22Rv1 (cell line): ENCODE measurements at regions not wholly inside any gene's neighbourhood (a gene's known extent, or its start where the extent isn't known, plus 50 kb on each side); places are given as distances from the start of the nearest gene placed in this dataset.

Experiments
- CTCF ChIP-seq: fragments of 450-650 bp; IDR thresholded peaks from 2 replicates; pipeline ENCODE4 v1.5.1; 2017; ENCODE audit warnings: mild to moderate bottlenecking
- ZFX ChIP-seq: fragments of 450-650 bp; IDR thresholded peaks from 2 replicates; pipeline ENCODE4 v1.6.1; 2017; ENCODE audit warnings: antibody characterized with exemption, borderline replicate concordance

GRCh38 chr9:107228496-107229039, 54.5 kb upstream of the RAD23B start:
- TF ChIP-seq CTCF: no peak
- no peak for TF ChIP-seq ZFX
